ENCODE measurements at regions not wholly inside any gene's neighbourhood (a gene's known extent, or its start where the extent isn't known, plus 50 kb on each side); places are given as distances from the start of the nearest gene placed in this dataset.

Small RNA genes in the stretch of these regions (microRNA-seq; reads per million reads assigned to microRNA genes)
- 0 reads per million in 3 donors for gene MIR8060

Small RNA genes in the stretch of these regions (small RNA-seq; reads per million reads assigned to genes)
- gene MIR8060 (0 reads per million in 4 donors), gene RNU6-1094P (0 reads per million in 4 donors)

Data from spleen (tissue), 7 donors.